ENCODE measurements at regions not wholly inside any gene's neighbourhood (a gene's known extent, or its start where the extent isn't known, plus 50 kb on each side); places are given as distances from the start of the nearest gene placed in this dataset.

- no peak for TF ChIP-seq POLR2AphosphoS5 (IDR thresholded peaks at IDR 0.05; ENCODE audit: low read depth, low read length)
- no peak for TF ChIP-seq CTCF (IDR thresholded peaks at IDR 0.05 in 2 of 3, conservative IDR thresholded peaks at IDR 0.05 in 1 of 3; ENCODE audit: borderline replicate concordance in 1 of 3, insufficient read depth in 1 of 3, low read depth in 2 of 3, low read length in 2 of 3)
- TF ChIP-seq CEBPB (IDR thresholded peaks at IDR 0.05; ENCODE audit: low read depth) = no peak
- TF ChIP-seq EZH2 (IDR thresholded peaks at IDR 0.05) = no peak
- TF ChIP-seq EZH2phosphoT487 (IDR thresholded peaks at IDR 0.05; ENCODE audit: borderline replicate concordance) = no peak
Observed at GRCh38 chr9:29685531-29685930, 2112.2 kb upstream of the C9orf72 start.
